Mesenchymal stem cell (in vitro differentiated cells and primary cell): ENCODE measurements at regions not wholly inside any gene's neighbourhood (a gene's known extent, or its start where the extent isn't known, plus 50 kb on each side); places are given as distances from the start of the nearest gene placed in this dataset.
A peak's percentile ranks its signal among the peaks of the same experiment; 100 is the strongest.

Experiments
- DNase-seq: peaks from one replicate; pipeline ENCODE4 v3.0.0-alpha.2; 2013
- H2AFZ ChIP-seq: one replicate; pipeline ENCODE4 v1.6.1; 2013; ENCODE audit warnings: low read depth, mild to moderate bottlenecking, control low read depth, inconsistent platforms, low read length, moderate library complexity
- H2AK5ac ChIP-seq: 2 replicates; pipeline ENCODE4 v1.6.1; 2013; ENCODE audit warnings: low read length, moderate library complexity, mild to moderate bottlenecking, inconsistent platforms; ENCODE audit not compliant: severe bottlenecking
- H2BK120ac ChIP-seq: one replicate; pipeline ENCODE4 v1.6.1; 2013; ENCODE audit warnings: low read depth, mild to moderate bottlenecking, inconsistent platforms, low read length, moderate library complexity
- H2BK12ac ChIP-seq, 2 experiments: one replicate each; pipeline ENCODE4 v1.6.1; 2013; ENCODE audit warnings: inconsistent platforms in 2 of 2, low read length in 2 of 2, mild to moderate bottlenecking in 2 of 2, moderate library complexity in 2 of 2, control low read depth in 1 of 2
- H2BK15ac ChIP-seq: one replicate; pipeline ENCODE4 v1.6.1; 2013; ENCODE audit warnings: mild to moderate bottlenecking, low read depth, inconsistent platforms; ENCODE audit not compliant: poor library complexity, severe bottlenecking
- H2BK5ac ChIP-seq: 2 replicates; pipeline ENCODE4 v1.6.1; 2013; ENCODE audit warnings: low read depth, mild to moderate bottlenecking, low read length, control low read depth, inconsistent platforms; ENCODE audit not compliant: poor library complexity, severe bottlenecking
- H3K14ac ChIP-seq, 2 experiments: one replicate each; pipeline ENCODE4 v1.6.1; 2013; ENCODE audit warnings: inconsistent platforms in 2 of 2, low read length in 2 of 2, control low read depth in 1 of 2, mild to moderate bottlenecking in 1 of 2, moderate library complexity in 1 of 2
- H3K18ac ChIP-seq, 2 experiments: one replicate each; pipeline ENCODE4 v1.6.1; 2013; ENCODE audit warnings: inconsistent platforms in 2 of 2, low read length in 2 of 2, control low read depth in 1 of 2, low read depth in 1 of 2, mild to moderate bottlenecking in 1 of 2
- H3K23ac ChIP-seq, 2 experiments: one replicate each; pipeline ENCODE4 v1.6.1; 2013; ENCODE audit warnings: inconsistent platforms in 2 of 2, low read length in 2 of 2, mild to moderate bottlenecking in 2 of 2, moderate library complexity in 2 of 2, control low read depth in 1 of 2
- H3K27ac ChIP-seq: 2 replicates; pipeline ENCODE4 v1.5.1; 2013; ENCODE audit warnings: mild to moderate bottlenecking, moderate library complexity, low read length, control low read depth, inconsistent platforms; ENCODE audit not compliant: poor library complexity, severe bottlenecking
- H3K27me3 ChIP-seq, 2 experiments: 2 replicates each; pipeline versions ENCODE4 v1.6.1 to v1.7.0; 2013; ENCODE audit warnings: low read length in 2 of 2, mild to moderate bottlenecking in 2 of 2, moderate library complexity in 2 of 2, control low read depth in 1 of 2, inconsistent platforms in 1 of 2; ENCODE audit not compliant: control insufficient read depth in 1 of 2, insufficient read depth in 1 of 2
- H3K36me3 ChIP-seq, 2 experiments: 2 replicates each; pipeline versions ENCODE4 v1.6.1 to v1.7.0; 2013; ENCODE audit warnings: low read length in 2 of 2, control low read depth in 1 of 2, inconsistent platforms in 1 of 2, low read depth in 1 of 2, mild to moderate bottlenecking in 1 of 2; ENCODE audit not compliant: insufficient read depth in 2 of 2, control insufficient read depth in 1 of 2
- H3K4ac ChIP-seq, 2 experiments: one replicate each; pipeline ENCODE4 v1.6.1; 2013; ENCODE audit warnings: inconsistent platforms in 2 of 2, low read length in 2 of 2, mild to moderate bottlenecking in 2 of 2, moderate library complexity in 2 of 2, control low read depth in 1 of 2, low read depth in 1 of 2
- H3K4me1 ChIP-seq: 2 replicates; pipeline ENCODE4 v1.6.1; 2013; ENCODE audit warnings: low read depth, low read length, control low read depth; ENCODE audit not compliant: control insufficient read depth, insufficient read depth
- H3K4me2 ChIP-seq: 2 replicates; pipeline ENCODE4 v1.6.1; 2013; ENCODE audit warnings: low read length, mild to moderate bottlenecking, inconsistent platforms; ENCODE audit not compliant: poor library complexity, severe bottlenecking
- H3K4me3 ChIP-seq, 2 experiments: 2 replicates each; pipeline versions ENCODE4 v1.5.1 to v1.7.0; 2013; ENCODE audit warnings: low read length in 2 of 2, mild to moderate bottlenecking in 2 of 2, control low read depth in 1 of 2, low read depth in 1 of 2; ENCODE audit not compliant: insufficient read depth in 1 of 2
- H3K79me1 ChIP-seq: replicated peaks from 2 replicates; pipeline ENCODE4 v1.6.1; 2013; ENCODE audit warnings: mild to moderate bottlenecking, control low read depth, low read length, inconsistent platforms; ENCODE audit not compliant: poor library complexity, severe bottlenecking
- H3K9ac ChIP-seq: 2 replicates; pipeline ENCODE4 v1.7.0; 2013; ENCODE audit warnings: mild to moderate bottlenecking, low read length, moderate library complexity
- H3K9me3 ChIP-seq: 2 replicates; pipeline ENCODE4 v1.7.0; 2013; ENCODE audit warnings: mild to moderate bottlenecking, low read length; ENCODE audit not compliant: control insufficient read depth
- H4K8ac ChIP-seq: one replicate; pipeline ENCODE4 v1.6.1; 2013; ENCODE audit warnings: inconsistent platforms, mild to moderate bottlenecking, low read length, moderate library complexity
- H4K91ac ChIP-seq: one replicate; pipeline ENCODE4 v1.6.1; 2013; ENCODE audit warnings: mild to moderate bottlenecking, low read length, inconsistent platforms
- WGBS: methylation state at CpG from one replicate; pipeline ENCODE4 v1.1.7; 2013; ENCODE audit warnings: mixed read lengths; 5-methylcytosine and 5-hydroxymethylcytosine counted together

DNA sequence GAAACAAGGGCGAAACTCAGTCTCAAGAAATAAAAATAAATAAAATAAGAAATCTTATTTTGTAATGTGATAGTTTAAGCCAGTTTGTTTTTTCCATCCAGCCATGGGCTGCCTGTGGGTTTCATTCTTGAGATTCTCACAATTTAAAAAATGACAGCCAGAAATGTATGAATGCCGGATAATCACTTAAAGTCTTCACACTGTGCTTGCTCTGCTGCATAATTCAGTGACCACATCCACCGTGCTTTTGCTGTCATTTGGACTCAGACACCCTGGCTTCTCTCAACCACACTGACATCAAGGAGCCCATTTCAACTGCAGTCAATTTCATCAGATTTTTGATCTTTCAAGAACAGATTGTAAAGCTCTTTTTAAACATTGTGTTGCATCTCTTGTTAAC lies 61.0 kb upstream of the DAPK1 start:
- WGBS, result 44% methylated on average over 2 of the region's 3 CpGs
- no peak overlapping the region for H3K18ac ChIP-seq
- no peak overlapping the region for H3K23ac ChIP-seq
- no peaks in the 10 kb centered on the region for H3K36me3 ChIP-seq
- H2BK12ac ChIP-seq, result no peak overlapping the region
- H2BK15ac ChIP-seq, result no peak overlapping the region
- no peak overlapping the region for H2AK5ac ChIP-seq
- H2AFZ ChIP-seq, result no peak overlapping the region
- no peak for DNase-seq
- no peak overlapping the region for H2BK120ac ChIP-seq
- no peak overlapping the region for H2BK5ac ChIP-seq
- no peaks in the 10 kb centered on the region for H3K79me1 ChIP-seq
- no peak overlapping the region for H3K14ac ChIP-seq
- no peak overlapping the region for H3K4ac ChIP-seq
- H3K27me3 ChIP-seq, result no peaks in the 10 kb centered on the region
- no peak overlapping the region for H4K8ac ChIP-seq
- no peak overlapping the region for H3K9ac ChIP-seq
- no peak overlapping the region for H3K4me3 ChIP-seq
- H3K4me1 ChIP-seq, result peaks cover 3% of the 10 kb centered on the region
- no peak overlapping the region for H4K91ac ChIP-seq
- H3K27ac ChIP-seq, result no peak overlapping the region
- no peak overlapping the region for H3K4me2 ChIP-seq
- H3K9me3 ChIP-seq, result no peaks in the 10 kb centered on the region

GRCh38 chr9:87437966-87438365 lies 59.7 kb upstream of the DAPK1 start:
- DNase-seq, result no peak
- no peak overlapping the region for H3K27ac ChIP-seq
- H2BK120ac ChIP-seq, result no peak overlapping the region
- no peak overlapping the region for H2AK5ac ChIP-seq
- H3K23ac ChIP-seq, result no peak overlapping the region
- H4K8ac ChIP-seq, result no peak overlapping the region
- H4K91ac ChIP-seq, result no peak overlapping the region
- no peak overlapping the region for H3K4ac ChIP-seq
- H3K4me1 ChIP-seq, result peaks cover 3% of the 10 kb centered on the region
- no peaks in the 10 kb centered on the region for H3K36me3 ChIP-seq
- no peak overlapping the region for H3K4me3 ChIP-seq
- no peak overlapping the region for H3K18ac ChIP-seq
- H2AFZ ChIP-seq, result no peak overlapping the region
- no peaks in the 10 kb centered on the region for H3K27me3 ChIP-seq
- no peak overlapping the region for H2BK5ac ChIP-seq
- no peak overlapping the region for H3K14ac ChIP-seq
- no peak overlapping the region for H2BK15ac ChIP-seq
- H3K4me2 ChIP-seq, result no peak overlapping the region
- no peak overlapping the region for H2BK12ac ChIP-seq
- WGBS, result 90% methylated on average over 8 of the region's 8 CpGs
- H3K9ac ChIP-seq, result no peak overlapping the region
- H3K9me3 ChIP-seq, result no peaks in the 10 kb centered on the region
- no peaks in the 10 kb centered on the region for H3K79me1 ChIP-seq

DNA sequence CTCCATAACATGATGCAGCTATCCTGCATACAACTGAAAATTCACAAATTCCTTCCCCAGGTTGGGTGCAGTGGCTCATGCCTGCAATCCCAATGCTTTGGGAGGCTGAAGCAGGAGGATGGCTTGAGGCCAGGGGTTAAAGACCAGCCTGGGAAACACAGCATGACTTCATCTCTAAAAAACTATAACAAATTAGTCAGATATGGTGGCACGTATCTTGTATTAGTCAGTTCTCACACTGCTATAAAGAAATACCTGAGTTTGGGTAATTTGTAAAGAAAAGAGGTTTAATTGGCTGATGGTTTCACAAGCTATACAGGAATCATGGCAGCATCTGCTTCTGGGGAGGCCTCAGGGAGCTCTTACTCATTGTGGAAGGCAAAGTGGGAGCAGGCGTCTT lies 56.4 kb upstream of the DAPK1 start:
- no peaks in the 10 kb centered on the region for H3K27me3 ChIP-seq
- no peak overlapping the region for H4K8ac ChIP-seq
- H3K4ac ChIP-seq, result no peak overlapping the region
- H2BK120ac ChIP-seq, result no peak overlapping the region
- WGBS, result 69% methylated on average over 2 of the region's 2 CpGs
- no peak overlapping the region for H2BK12ac ChIP-seq
- H3K9ac ChIP-seq, result no peak overlapping the region
- no peak overlapping the region for H2BK15ac ChIP-seq
- no peak overlapping the region for H3K4me2 ChIP-seq
- H2AK5ac ChIP-seq, result no peak overlapping the region
- no peaks in the 10 kb centered on the region for H3K9me3 ChIP-seq
- H3K79me1 ChIP-seq, result no peaks in the 10 kb centered on the region
- H3K4me1 ChIP-seq, result peaks cover 3% of the 10 kb centered on the region
- no peak overlapping the region for H2AFZ ChIP-seq
- no peak overlapping the region for H3K18ac ChIP-seq
- no peak overlapping the region for H3K27ac ChIP-seq
- H3K4me3 ChIP-seq, result no peak overlapping the region
- no peak overlapping the region for H2BK5ac ChIP-seq
- no peak overlapping the region for H3K23ac ChIP-seq
- H3K14ac ChIP-seq, result no peak overlapping the region
- no peak overlapping the region for H4K91ac ChIP-seq
- no peaks in the 10 kb centered on the region for H3K36me3 ChIP-seq
- DNase-seq, result peak; percentile 6

- no peaks in the 10 kb centered on the region for H3K36me3 ChIP-seq
- H2BK15ac ChIP-seq, result no peak overlapping the region
- H2BK120ac ChIP-seq, result no peak overlapping the region
- no peaks in the 10 kb centered on the region for H3K4me1 ChIP-seq
- H2AFZ ChIP-seq, result no peak overlapping the region
- no peak for DNase-seq
- H3K14ac ChIP-seq, result no peak overlapping the region
- H3K4me3 ChIP-seq, result no peak overlapping the region
- H2BK5ac ChIP-seq, result no peak overlapping the region
- H3K23ac ChIP-seq, result no peak overlapping the region
- H3K27ac ChIP-seq, result no peak overlapping the region
- no peak overlapping the region for H4K91ac ChIP-seq
- no peak overlapping the region for H3K4ac ChIP-seq
- no peak overlapping the region for H2AK5ac ChIP-seq
- no peak overlapping the region for H3K4me2 ChIP-seq
- H3K9ac ChIP-seq, result no peak overlapping the region
- H3K18ac ChIP-seq, result no peak overlapping the region
- H2BK12ac ChIP-seq, result no peak overlapping the region
- H3K9me3 ChIP-seq, result no peaks in the 10 kb centered on the region
- WGBS, result 43% methylated on average over 2 of the region's 2 CpGs
- no peaks in the 10 kb centered on the region for H3K79me1 ChIP-seq
- H4K8ac ChIP-seq, result no peak overlapping the region
- no peaks in the 10 kb centered on the region for H3K27me3 ChIP-seq
These were observed 55.2 kb upstream of the DAPK1 start for GRCh38 chr9:87442451-87442850.
